SJSA1 (cell line): ENCODE measurements at regions not wholly inside any gene's neighbourhood (a gene's known extent, or its start where the extent isn't known, plus 50 kb on each side); places are given as distances from the start of the nearest gene placed in this dataset.
A peak's percentile ranks its signal among the peaks of the same experiment; 100 is the strongest.
"Not testable (repeated sequence)": the region's sequence is repeated elsewhere in the genome, so short reads cannot be mapped to it uniquely, and the experiment has no call there.

Experiments
- DNase-seq, 2 experiments: peaks; one replicate each; pipeline ENCODE4 v3.0.0-alpha.2; 2015 to 2020; ENCODE audit warnings: low spot score in 2 of 2, low read depth in 1 of 2
- H3K27ac ChIP-seq: fragments of 250-450 bp; sonication (Bioruptor Pico); 2 replicates; pipeline ENCODE4 v1.5.1; 2020; ENCODE audit warnings: mild to moderate bottlenecking, moderate library complexity
- H3K27me3 ChIP-seq: fragments of 250-450 bp; sonication (Bioruptor Pico); replicated peaks from 2 replicates; pipeline ENCODE4 v1.5.1; 2020; ENCODE audit warnings: mild to moderate bottlenecking, moderate library complexity
- H3K36me3 ChIP-seq: fragments of 250-450 bp; sonication (Bioruptor Pico); 2 replicates; pipeline ENCODE4 v1.5.1; 2020; ENCODE audit warnings: mild to moderate bottlenecking
- H3K4me1 ChIP-seq: fragments of 250-450 bp; sonication (Bioruptor Pico); replicated peaks from 2 replicates; pipeline ENCODE4 v1.6.1; 2021; ENCODE audit warnings: mild to moderate bottlenecking
- H3K4me3 ChIP-seq: fragments of 250-450 bp; sonication (Bioruptor Pico); 2 replicates; pipeline ENCODE4 v1.5.1; 2020; ENCODE audit warnings: mild to moderate bottlenecking
- H3K9me3 ChIP-seq: fragments of 250-450 bp; sonication (Bioruptor Pico); replicated peaks from 2 replicates; pipeline ENCODE4 v1.5.1; 2020; ENCODE audit warnings: mild to moderate bottlenecking

DNA sequence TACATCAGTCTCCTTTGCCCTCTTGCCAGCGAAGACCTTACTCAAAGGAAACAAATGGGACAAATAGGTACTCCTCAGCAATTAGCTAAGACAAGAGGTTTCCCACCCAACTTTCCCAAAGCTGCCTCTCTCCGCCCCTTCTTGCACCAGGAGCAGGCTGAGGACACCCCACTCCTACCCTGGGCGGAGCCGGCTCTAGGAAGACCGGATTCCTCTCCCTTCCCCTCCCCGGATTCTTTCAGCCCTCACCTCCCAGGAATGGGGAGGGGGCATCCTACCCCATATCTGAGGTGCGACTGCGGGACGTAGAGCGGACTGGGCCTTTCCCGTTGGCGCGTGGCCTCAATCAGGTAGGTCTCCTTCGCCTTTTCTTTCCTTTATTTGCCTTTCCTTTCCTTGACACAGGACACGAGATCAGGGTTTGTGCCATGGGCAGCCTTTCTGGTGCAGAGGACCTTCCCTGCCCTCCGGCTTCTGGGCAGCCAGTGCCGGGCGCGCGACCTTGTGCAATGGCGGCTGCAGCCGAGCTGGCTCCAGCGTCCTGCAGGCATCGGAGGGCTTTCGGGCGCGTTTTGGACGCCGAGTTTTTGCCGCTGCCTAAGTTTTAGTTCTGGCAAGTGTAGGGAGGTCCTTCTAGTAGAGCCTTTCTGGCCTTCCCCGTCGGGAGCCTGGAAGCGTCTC, 279.9 kb downstream of the PLS3 start:
- H3K27me3 ChIP-seq, DNase-seq, H3K9me3 ChIP-seq, H3K4me3 ChIP-seq, H3K27ac ChIP-seq, H3K4me1 ChIP-seq, H3K36me3 ChIP-seq: not testable (repeated sequence)

DNA sequence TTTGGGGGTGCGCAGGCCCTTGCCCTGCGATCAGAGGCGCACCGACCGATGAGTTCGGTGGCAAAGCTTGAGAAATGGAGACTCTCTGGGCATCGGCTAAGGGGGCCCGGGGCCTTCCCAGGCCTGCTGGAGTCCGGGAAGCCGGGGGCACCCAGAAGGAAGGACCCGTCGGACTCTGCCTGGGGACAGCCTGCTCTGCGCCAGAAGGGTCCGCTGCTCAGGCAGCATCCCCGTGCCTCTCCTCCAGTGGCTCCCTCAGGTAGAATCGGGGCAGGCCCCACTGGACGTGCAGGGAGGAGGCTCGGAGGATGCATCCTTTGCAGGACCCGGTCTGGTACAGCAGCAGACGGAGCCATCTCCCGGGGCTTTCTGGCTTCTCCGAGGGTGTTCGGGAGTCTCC, 290.0 kb downstream of the PLS3 start:
- H3K4me3 ChIP-seq, H3K27ac ChIP-seq, H3K4me1 ChIP-seq, H3K36me3 ChIP-seq, H3K27me3 ChIP-seq, H3K9me3 ChIP-seq: not testable (repeated sequence)
- peak in 1 of 2 experiments; percentile 50 for DNase-seq

GRCh38 chrX:115853260-115853659, 292.3 kb downstream of the PLS3 start:
- DNase-seq, H3K4me1 ChIP-seq, H3K9me3 ChIP-seq, H3K27ac ChIP-seq, H3K27me3 ChIP-seq, H3K4me3 ChIP-seq, H3K36me3 ChIP-seq: not testable (repeated sequence)

DNA sequence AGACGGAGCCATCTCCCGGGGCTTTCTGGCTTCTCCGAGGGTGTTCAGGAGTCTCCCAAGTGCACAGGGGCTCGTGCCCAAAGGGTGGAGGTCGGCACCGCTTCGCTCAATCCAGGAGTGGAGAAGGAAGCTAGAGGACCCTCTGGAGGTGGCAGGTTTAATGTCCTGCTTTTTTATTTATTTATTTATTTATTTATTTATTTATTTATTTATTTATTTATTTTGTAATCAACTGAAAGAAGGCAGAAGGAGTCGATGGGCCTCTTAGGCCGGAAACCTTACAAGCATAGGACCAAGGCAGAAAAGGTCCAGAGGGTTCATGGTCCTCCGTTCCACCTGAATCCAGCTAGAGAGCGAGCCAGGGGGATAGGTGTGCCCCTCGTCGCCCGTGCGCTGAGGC, 289.4 kb upstream of the AGTR2 start:
- H3K9me3 ChIP-seq, H3K4me1 ChIP-seq, H3K27ac ChIP-seq, H3K4me3 ChIP-seq, DNase-seq, H3K27me3 ChIP-seq, H3K36me3 ChIP-seq: not testable (repeated sequence)

DNA sequence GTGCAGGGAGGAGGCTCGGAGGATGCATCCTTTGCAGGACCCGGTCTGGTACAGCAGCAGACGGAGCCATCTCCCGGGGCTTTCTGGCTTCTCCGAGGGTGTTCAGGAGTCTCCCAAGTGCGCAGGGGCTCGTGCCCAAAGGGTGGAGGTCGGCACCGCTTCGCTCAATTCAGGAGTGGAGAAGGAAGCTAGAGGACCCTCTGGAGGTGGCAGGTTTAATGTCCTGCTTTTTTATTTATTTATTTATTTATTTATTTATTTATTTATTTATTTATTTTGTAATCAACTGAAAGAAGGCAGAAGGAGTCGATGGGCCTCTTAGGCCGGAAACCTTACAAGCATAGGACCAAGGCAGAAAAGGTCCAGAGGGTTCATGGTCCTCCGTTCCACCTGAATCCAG, 286.4 kb upstream of the AGTR2 start:
- not testable (repeated sequence) for DNase-seq

DNA sequence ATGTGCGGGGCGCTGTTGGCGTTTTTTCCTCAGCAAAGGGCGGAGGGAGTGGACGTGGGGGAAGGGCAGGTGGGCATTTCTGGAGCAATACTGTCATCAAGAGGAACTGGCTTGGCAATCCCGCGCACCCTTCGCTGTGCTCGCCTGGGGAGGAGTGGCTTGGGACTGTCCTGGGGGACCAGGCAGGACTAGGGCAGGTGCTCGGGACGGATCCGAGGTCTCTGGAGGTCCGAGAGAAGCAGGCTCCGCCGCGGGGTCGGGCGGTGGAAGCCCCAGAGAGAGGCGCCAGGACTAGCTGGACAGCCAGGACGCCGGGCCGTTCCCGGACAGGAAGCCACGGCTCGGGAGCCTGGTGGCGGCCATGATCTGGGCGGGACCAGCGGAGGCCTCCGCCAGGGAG, 282.5 kb upstream of the AGTR2 start:
- not testable (repeated sequence) for H3K36me3 ChIP-seq, H3K4me3 ChIP-seq, H3K9me3 ChIP-seq, H3K4me1 ChIP-seq, H3K27me3 ChIP-seq, H3K27ac ChIP-seq
- DNase-seq, result peak in 1 of 2 experiments; percentile 62

More for the DNA sequence above, 286.4 kb upstream of the AGTR2 start:
- not testable (repeated sequence) for H3K4me3 ChIP-seq, H3K27ac ChIP-seq, H3K36me3 ChIP-seq, H3K9me3 ChIP-seq, H3K4me1 ChIP-seq, H3K27me3 ChIP-seq

GRCh38 chrX:115888519-115888918, 282.0 kb upstream of the AGTR2 start:
- not testable (repeated sequence) for H3K27me3 ChIP-seq, H3K36me3 ChIP-seq, H3K27ac ChIP-seq, H3K4me1 ChIP-seq, H3K9me3 ChIP-seq, DNase-seq, H3K4me3 ChIP-seq

GRCh38 chrX:115889121-115889890, 281.2 kb upstream of the AGTR2 start:
- H3K9me3 ChIP-seq, result no peaks in the 10 kb centered on the region
- H3K36me3 ChIP-seq, result no peaks in the 10 kb centered on the region
- no peaks in the 10 kb centered on the region for H3K4me1 ChIP-seq
- no peak overlapping the region for H3K27ac ChIP-seq
- peak in 1 of 2 experiments; percentile 45 for DNase-seq
- no peaks in the 10 kb centered on the region for H3K27me3 ChIP-seq
- H3K4me3 ChIP-seq, result no peak overlapping the region

- H3K4me3 ChIP-seq, result no peak overlapping the region
- H3K9me3 ChIP-seq, result no peaks in the 10 kb centered on the region
- no peaks in the 10 kb centered on the region for H3K36me3 ChIP-seq
- H3K27ac ChIP-seq, result no peak overlapping the region
- DNase-seq, result no peak
- H3K27me3 ChIP-seq, result no peaks in the 10 kb centered on the region
- no peaks in the 10 kb centered on the region for H3K4me1 ChIP-seq
Measured at GRCh38 chrX:115892056-115892708, 278.4 kb upstream of the AGTR2 start.

GRCh38 chrX:115892787-115893671, 277.5 kb upstream of the AGTR2 start:
- Histone ChIP-seq H3K4me1 (no peaks in the 10 kb centered on the region), H3K9me3 (no peaks in the 10 kb centered on the region), H3K27ac (no peak overlapping the region), H3K4me3 (no peak overlapping the region), H3K27me3 (no peaks in the 10 kb centered on the region), H3K36me3 (no peaks in the 10 kb centered on the region)
- no peak for DNase-seq

DNA sequence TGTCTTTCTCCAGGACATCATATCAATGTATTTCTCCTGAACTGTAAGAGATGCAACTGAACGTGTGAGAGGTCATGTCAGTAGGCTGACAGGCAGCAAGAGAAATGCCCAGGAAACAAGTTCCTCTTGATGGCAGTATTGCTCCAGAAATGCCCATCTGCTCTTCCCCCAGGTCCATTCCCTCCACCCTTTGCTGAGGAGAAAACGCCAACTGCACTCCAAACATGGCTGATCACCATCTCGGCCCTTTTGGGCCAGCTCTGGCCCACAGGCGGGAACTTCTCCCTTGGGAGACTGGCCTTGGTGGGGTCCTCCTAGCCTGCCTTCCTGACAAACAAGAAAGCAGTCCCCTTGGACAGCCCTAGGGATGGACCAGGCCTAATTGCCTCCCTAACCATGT, 276.5 kb upstream of the AGTR2 start:
- Histone ChIP-seq H3K4me3 (no peak overlapping the region), H3K9me3 (no peaks in the 10 kb centered on the region), H3K27me3 (no peaks in the 10 kb centered on the region), H3K4me1 (no peaks in the 10 kb centered on the region), H3K27ac (no peak overlapping the region), H3K36me3 (no peaks in the 10 kb centered on the region)
- DNase-seq, result no peak

DNA sequence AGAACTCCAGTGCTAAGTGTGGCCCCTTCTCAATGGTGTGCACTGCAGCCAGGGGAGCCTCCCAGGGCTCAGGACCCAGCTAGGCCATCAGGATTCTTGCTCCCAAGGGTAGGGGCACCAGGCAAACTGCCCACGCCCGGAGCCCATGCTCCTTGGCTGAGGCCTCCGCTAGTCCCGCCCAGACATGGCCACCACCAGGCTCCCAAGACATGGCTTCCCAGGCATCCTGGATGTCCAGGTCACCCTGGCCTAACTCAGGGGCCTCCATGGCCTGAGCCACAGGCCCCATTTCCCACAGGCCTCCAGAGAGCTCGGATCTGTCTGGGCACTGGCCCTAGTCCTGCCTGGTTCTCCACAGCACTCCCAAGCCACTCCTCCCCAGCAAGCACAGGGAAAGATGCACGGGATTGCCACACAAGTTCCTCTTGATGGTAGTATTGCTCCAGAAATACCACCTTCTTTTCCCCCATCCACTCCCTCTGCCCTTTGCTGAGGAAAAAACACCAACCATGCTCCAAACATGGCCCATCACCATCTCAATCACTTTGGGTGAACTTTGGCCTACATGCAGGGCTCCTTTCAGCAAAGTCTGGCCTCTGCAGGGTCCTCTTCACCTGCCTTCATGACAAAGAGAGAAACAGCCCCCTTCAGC, 274.7 kb upstream of the AGTR2 start:
- Histone ChIP-seq H3K27me3 (no peaks in the 10 kb centered on the region), H3K4me1 (no peaks in the 10 kb centered on the region), H3K36me3 (no peaks in the 10 kb centered on the region), H3K4me3 (no peak overlapping the region), H3K9me3 (no peaks in the 10 kb centered on the region), H3K27ac (no peak overlapping the region)
- DNase-seq, result no peak

DNA sequence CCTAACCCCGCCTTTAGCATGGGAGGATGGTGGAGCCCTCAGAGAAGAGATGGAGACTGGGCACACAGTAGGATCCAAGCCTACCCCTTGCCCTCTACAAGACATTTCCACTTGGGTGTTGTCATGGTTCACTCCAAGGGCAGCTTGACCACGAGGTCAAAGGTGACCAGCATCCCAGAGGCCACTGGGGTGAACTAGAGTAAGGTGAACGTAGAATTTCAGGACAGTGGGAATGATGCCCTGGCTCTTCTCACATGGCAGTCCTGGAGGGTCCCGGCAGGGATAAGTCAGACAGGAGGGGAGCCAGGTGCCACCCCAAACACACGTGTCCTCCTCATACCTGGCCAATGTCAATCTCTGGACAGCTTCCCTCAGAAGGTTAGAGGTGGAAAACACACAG, 274.2 kb upstream of the AGTR2 start:
- H3K4me1 ChIP-seq, result no peaks in the 10 kb centered on the region
- DNase-seq, result no peak
- H3K27ac ChIP-seq, result no peak overlapping the region
- no peaks in the 10 kb centered on the region for H3K27me3 ChIP-seq
- H3K36me3 ChIP-seq, result no peaks in the 10 kb centered on the region
- H3K4me3 ChIP-seq, result no peak overlapping the region
- H3K9me3 ChIP-seq, result no peaks in the 10 kb centered on the region
